H1 (cell line): ENCODE measurements at regions not wholly inside any gene's neighbourhood (a gene's known extent, or its start where the extent isn't known, plus 50 kb on each side); places are given as distances from the start of the nearest gene placed in this dataset.

Experiments
- CHD2 ChIP-seq: IDR thresholded peaks from 2 replicates; pipeline ENCODE4 v1.6.1; 2012; ENCODE audit warnings: low read length, improper control_type of control experiment
- KDM5A ChIP-seq: fragments of 200-600 bp; IDR thresholded peaks from 2 replicates; pipeline ENCODE4 v1.7.1; 2012; ENCODE audit warnings: mild to moderate bottlenecking, low read length, inconsistent platforms, mixed read lengths
- POU5F1 ChIP-seq: IDR thresholded peaks from 2 replicates; pipeline ENCODE4 v1.6.1; 2011; ENCODE audit warnings: low read depth, mild to moderate bottlenecking, low read length, moderate library complexity
- RAD21 ChIP-seq, 2 experiments: IDR thresholded peaks in 1 of 2; conservative IDR thresholded peaks in 1 of 2; 2 replicates each; pipeline ENCODE4 v1.6.1; 2011; ENCODE audit warnings: low read depth in 2 of 2, low read length in 2 of 2, improper control_type of control experiment in 1 of 2, inconsistent platforms in 1 of 2, mild to moderate bottlenecking in 1 of 2, moderate library complexity in 1 of 2
- SP1 ChIP-seq: IDR thresholded peaks from 2 replicates; pipeline ENCODE4 v1.6.1; 2011; ENCODE audit warnings: low read depth, low read length
- TAF7 ChIP-seq: optimal IDR thresholded peaks from 2 replicates; pipeline ENCODE3; 2011; ENCODE audit warnings: low read depth, mild to moderate bottlenecking, inconsistent platforms, low read length, moderate library complexity, borderline replicate concordance
- TF ChIP-seq, protein P1 (sequence below): fragments of 300-600 bp; sonication (generic); IDR thresholded peaks from 2 replicates; pipeline ENCODE4 v1.7.1; 2012; ENCODE audit warnings: low read length, moderate library complexity, mild to moderate bottlenecking, inconsistent platforms; ENCODE audit not compliant: insufficient replicate concordance

DNA sequence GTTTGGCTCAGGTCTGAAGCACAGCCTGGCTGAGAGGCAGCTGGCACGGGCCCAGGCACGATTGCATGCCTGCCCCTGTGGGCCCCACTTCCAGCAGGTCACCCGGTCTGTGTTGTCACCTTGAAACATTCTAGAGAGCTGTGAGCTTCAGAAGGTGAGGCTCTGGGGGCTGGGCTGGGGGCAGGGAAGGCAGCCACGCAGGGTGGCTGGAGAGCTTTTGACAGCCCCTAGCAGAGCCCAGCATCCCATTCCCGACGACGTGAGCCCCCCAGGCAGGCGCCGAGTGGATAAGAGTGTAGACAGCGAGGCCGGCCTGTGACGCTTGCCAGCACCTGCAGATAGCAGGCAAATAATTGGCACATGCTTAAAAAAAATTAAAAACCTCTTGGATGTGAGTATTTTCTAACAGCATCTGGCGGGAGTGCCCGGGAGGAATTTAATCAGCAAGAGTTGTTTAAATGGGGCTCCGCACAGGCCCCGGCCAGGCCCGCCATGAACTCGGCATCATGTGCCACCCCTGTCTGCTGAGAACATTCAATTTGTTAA is 212.0 kb upstream of the TBX20 start (continued):
- TF ChIP-seq, protein P1, sequence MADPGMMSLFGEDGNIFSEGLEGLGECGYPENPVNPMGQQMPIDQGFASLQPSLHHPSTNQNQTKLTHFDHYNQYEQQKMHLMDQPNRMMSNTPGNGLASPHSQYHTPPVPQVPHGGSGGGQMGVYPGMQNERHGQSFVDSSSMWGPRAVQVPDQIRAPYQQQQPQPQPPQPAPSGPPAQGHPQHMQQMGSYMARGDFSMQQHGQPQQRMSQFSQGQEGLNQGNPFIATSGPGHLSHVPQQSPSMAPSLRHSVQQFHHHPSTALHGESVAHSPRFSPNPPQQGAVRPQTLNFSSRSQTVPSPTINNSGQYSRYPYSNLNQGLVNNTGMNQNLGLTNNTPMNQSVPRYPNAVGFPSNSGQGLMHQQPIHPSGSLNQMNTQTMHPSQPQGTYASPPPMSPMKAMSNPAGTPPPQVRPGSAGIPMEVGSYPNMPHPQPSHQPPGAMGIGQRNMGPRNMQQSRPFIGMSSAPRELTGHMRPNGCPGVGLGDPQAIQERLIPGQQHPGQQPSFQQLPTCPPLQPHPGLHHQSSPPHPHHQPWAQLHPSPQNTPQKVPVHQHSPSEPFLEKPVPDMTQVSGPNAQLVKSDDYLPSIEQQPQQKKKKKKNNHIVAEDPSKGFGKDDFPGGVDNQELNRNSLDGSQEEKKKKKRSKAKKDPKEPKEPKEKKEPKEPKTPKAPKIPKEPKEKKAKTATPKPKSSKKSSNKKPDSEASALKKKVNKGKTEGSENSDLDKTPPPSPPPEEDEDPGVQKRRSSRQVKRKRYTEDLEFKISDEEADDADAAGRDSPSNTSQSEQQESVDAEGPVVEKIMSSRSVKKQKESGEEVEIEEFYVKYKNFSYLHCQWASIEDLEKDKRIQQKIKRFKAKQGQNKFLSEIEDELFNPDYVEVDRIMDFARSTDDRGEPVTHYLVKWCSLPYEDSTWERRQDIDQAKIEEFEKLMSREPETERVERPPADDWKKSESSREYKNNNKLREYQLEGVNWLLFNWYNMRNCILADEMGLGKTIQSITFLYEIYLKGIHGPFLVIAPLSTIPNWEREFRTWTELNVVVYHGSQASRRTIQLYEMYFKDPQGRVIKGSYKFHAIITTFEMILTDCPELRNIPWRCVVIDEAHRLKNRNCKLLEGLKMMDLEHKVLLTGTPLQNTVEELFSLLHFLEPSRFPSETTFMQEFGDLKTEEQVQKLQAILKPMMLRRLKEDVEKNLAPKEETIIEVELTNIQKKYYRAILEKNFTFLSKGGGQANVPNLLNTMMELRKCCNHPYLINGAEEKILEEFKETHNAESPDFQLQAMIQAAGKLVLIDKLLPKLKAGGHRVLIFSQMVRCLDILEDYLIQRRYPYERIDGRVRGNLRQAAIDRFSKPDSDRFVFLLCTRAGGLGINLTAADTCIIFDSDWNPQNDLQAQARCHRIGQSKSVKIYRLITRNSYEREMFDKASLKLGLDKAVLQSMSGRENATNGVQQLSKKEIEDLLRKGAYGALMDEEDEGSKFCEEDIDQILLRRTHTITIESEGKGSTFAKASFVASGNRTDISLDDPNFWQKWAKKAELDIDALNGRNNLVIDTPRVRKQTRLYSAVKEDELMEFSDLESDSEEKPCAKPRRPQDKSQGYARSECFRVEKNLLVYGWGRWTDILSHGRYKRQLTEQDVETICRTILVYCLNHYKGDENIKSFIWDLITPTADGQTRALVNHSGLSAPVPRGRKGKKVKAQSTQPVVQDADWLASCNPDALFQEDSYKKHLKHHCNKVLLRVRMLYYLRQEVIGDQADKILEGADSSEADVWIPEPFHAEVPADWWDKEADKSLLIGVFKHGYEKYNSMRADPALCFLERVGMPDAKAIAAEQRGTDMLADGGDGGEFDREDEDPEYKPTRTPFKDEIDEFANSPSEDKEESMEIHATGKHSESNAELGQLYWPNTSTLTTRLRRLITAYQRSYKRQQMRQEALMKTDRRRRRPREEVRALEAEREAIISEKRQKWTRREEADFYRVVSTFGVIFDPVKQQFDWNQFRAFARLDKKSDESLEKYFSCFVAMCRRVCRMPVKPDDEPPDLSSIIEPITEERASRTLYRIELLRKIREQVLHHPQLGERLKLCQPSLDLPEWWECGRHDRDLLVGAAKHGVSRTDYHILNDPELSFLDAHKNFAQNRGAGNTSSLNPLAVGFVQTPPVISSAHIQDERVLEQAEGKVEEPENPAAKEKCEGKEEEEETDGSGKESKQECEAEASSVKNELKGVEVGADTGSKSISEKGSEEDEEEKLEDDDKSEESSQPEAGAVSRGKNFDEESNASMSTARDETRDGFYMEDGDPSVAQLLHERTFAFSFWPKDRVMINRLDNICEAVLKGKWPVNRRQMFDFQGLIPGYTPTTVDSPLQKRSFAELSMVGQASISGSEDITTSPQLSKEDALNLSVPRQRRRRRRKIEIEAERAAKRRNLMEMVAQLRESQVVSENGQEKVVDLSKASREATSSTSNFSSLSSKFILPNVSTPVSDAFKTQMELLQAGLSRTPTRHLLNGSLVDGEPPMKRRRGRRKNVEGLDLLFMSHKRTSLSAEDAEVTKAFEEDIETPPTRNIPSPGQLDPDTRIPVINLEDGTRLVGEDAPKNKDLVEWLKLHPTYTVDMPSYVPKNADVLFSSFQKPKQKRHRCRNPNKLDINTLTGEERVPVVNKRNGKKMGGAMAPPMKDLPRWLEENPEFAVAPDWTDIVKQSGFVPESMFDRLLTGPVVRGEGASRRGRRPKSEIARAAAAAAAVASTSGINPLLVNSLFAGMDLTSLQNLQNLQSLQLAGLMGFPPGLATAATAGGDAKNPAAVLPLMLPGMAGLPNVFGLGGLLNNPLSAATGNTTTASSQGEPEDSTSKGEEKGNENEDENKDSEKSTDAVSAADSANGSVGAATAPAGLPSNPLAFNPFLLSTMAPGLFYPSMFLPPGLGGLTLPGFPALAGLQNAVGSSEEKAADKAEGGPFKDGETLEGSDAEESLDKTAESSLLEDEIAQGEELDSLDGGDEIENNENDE = no peak
- TF ChIP-seq KDM5A = no peak
- TF ChIP-seq SP1 = no peak
- TF ChIP-seq POU5F1 = no peak
- no peak for TF ChIP-seq RAD21 (IDR thresholded peaks at IDR 0.05 in 1 of 2, conservative IDR thresholded peaks at IDR 0.05 in 1 of 2; ENCODE audit: low read depth in 2 of 2, low read length in 2 of 2)
- TF ChIP-seq TAF7 = no peak
- TF ChIP-seq CHD2 = no peak
